ENCODE measurements at regions not wholly inside any gene's neighbourhood (a gene's known extent, or its start where the extent isn't known, plus 50 kb on each side); places are given as distances from the start of the nearest gene placed in this dataset.

DNA sequence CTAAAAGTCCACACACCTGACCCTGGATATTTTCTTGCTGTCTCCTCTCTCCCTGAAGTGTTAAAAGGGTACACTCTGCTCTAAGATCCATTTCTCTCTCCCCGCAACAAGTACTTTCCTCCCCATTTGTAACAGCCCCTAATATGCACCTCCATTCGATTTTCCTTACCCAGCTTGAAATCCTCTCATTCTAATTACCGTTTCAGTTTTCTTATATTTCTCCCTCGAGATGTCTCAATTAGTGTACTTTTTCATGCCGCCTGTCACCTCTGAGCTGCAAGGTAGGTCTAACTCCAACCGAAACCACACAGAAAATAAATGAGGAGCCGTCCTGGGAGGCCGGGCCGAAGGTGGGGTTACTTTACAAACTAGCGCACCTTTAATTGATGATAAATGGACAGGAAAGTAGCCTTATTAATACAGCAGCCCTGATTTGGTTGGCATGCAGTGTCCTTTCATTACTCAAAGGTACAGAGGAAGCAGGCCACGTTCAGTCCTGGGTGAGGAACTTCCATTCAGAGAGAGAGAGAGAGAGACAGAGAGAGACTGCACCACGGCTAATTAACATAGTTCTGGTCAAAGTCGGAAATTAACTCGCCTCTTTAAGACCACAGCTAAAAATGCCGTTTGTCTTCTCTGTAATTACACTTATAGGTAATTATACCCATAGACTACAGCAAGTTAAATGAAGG lies 319.9 kb downstream of the ARRDC4 start:
- TF ChIP-seq, protein P1, sequence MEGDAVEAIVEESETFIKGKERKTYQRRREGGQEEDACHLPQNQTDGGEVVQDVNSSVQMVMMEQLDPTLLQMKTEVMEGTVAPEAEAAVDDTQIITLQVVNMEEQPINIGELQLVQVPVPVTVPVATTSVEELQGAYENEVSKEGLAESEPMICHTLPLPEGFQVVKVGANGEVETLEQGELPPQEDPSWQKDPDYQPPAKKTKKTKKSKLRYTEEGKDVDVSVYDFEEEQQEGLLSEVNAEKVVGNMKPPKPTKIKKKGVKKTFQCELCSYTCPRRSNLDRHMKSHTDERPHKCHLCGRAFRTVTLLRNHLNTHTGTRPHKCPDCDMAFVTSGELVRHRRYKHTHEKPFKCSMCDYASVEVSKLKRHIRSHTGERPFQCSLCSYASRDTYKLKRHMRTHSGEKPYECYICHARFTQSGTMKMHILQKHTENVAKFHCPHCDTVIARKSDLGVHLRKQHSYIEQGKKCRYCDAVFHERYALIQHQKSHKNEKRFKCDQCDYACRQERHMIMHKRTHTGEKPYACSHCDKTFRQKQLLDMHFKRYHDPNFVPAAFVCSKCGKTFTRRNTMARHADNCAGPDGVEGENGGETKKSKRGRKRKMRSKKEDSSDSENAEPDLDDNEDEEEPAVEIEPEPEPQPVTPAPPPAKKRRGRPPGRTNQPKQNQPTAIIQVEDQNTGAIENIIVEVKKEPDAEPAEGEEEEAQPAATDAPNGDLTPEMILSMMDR (IDR thresholded peaks at IDR 0.05 in 8 of 11, conservative IDR thresholded peaks at IDR 0.05 in 3 of 11), result no peak
- no peak for TF ChIP-seq POLR2A (IDR thresholded peaks at IDR 0.05)

Measured in spleen (tissue), 7 donors.